ENCODE measurements at regions not wholly inside any gene's neighbourhood (a gene's known extent, or its start where the extent isn't known, plus 50 kb on each side); places are given as distances from the start of the nearest gene placed in this dataset.

DNA sequence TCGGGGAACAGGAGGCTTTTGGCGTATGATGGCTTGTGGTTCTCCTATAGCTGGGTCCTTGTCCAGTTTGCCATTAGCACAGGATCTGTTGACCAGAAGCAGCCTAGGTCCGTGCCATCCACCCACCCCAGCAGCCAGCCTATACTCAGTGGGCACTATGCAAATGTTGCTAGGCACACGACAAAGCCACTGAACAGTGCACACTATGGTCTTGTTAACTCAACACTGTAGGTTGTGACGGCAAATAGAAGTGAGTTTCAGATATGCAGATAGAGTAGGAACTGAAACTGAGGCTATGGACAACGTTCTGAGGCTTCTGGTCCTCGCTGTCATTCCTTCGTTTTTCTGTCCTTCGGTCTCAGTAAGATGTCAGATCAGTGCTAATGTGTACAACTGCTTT, 541.3 kb upstream of the TENM3 start:
- intact Hi-C loops (cut with DNase I) = no loop called here
- DNase-seq (no peak), ATAC-seq (ENCODE audit: poor library complexity) (no peak)

DNA sequence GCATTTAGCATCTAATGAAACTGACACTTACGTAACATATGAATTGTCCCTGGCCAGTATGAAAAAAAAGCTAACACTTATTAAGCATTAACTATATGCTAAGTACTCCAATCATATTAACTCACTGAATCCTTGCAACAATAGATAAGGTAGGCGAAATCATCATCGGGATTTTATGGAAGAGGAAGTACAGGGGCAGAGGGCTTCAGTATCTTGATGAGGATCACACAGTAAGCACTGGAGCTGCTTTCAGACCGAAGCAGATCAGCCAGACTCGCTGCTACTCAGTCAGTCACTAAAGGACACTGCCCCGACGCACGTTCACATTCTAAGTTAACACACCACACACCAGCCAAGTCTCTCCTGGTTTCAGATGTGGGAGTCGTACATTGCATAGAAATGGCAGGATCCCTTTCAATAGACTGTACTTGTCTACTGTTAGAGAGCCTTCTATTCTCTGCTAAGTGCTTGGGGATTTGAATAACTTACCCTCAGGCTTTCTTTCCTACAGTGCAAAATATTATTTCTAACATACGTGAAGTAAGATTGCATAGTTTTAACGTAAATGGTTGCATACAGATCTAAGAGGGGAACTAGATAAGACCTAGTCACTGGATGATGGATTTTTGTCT, 540.2 kb upstream of the TENM3 start:
- DNase-seq = no peak
- intact Hi-C loops (cut with DNase I) = no loop called here
- ATAC-seq (ENCODE audit: poor library complexity) = no peak

DNA sequence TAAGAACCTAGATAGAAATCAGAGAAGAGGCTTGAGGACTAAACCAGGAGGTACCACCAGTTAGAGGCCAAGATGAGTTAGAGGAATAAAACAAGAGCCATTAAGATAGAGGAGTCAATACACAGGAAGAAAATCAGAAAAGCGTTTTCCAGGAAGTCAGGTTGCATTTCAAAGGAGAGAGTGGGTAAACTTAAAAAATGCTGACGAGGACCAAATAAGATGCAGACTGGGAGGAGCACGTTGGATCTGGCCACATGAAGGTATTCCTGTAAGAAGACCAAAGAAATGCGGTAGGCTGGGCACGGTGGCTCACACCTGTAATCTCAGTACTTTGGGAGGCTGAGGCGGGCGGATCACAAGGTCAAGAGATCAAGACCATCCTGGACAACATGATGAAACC, 533.1 kb upstream of the TENM3 start:
- ATAC-seq (ENCODE audit: poor library complexity) = no peak
- no peak for DNase-seq
- intact Hi-C loops (cut with DNase I) = no loop called here

DNA sequence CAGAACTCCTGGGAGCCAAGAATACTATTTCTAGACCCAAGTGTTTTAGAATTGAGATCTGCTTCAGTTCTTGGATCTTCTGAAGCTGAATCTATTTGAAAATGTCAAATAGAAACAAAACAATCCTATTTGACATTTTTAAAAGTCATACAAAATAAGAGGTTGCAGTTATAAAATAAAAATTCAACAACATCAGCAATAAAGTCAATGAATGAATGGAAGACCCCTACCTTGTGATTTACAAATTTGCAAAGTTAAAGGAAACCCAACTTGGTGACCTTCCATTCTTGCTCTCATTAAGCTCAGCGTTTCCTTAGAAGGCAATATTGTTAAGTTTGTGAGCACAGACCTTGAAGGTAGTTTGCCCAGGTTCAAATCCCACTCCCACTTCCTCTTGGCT, 531.8 kb upstream of the TENM3 start:
- intact Hi-C loops (cut with DNase I) = no loop called here
- ATAC-seq (ENCODE audit: poor library complexity) (no peak), DNase-seq (no peak)

DNA sequence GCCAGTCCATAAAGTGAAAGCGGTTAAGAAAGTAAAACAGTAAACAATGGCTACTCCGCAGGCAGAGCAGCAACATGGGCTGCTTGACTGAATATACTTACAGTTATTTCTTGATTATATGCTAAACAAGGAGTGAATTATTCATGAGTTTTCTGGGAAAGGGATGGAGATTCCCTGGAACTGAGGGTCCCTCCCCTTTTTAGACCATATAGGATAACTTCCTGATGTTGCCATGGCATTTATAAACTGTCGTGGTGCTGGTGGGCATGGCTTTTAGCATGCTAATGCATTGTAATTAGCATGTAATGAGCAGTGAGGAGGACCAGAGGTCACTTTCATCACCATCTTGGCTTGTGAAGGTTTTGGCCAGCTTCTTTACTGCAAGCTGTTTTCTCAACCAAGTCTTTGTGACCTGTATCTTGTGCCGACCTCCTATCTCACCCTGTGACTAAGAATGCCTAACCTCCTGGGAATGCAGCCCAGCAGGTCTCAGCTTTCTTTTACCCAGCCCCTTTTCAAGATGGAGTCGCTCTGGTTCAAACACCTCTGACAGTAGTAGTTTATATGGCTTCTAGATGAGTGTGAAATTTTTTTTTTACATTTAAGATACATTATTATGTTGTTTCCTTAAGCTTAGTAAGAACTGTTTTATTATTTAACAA, 514.8 kb upstream of the TENM3 start:
- no peak for ATAC-seq (ENCODE audit: poor library complexity)
- intact Hi-C loops (cut with DNase I) = no loop called here

DNA sequence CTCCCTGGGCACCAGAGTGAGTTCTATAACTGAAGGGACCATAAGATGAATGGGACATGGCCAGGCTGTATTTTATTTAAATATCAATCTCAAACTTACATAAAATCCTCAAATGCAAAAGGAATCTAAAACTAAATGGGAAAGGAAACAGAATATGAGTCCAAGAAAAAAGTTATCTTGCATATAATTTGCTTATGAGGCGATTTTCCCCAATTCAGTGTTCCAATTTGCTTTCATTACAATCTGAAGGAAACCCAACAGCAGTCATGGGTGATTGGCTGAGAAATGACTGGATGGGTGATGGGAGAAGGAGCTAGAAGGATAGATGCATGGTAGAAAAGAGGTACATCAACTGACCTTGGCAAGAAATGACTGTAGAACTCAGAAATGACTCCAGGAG, 511.3 kb upstream of the TENM3 start:
- intact Hi-C loops (cut with DNase I) = no loop called here
- ATAC-seq (ENCODE audit: poor library complexity) = no peak
- DNase-seq = no peak

More for the DNA sequence above, 514.8 kb upstream of the TENM3 start:
- no peak for DNase-seq

DNA sequence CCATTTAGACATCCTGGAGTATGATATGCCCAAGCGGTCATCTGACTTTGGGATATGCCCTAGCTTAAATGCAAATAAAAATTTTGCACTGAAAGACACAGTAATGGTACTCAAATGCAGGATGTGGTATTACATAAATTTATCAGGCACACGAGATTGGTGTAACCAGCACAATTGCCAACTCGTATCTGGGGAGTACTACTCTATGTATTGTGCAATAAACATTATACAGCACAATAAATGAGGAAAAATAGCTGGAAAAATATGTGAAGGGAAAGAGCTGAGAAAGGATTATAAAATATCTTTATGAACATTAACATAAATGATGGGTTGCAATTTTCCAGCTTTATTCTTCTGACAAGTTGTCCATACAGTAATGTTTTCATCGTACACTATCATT, 505.5 kb upstream of the TENM3 start:
- no peak for ATAC-seq (ENCODE audit: poor library complexity)
- DNase-seq = no peak
- intact Hi-C loops (cut with DNase I) = no loop called here

DNA sequence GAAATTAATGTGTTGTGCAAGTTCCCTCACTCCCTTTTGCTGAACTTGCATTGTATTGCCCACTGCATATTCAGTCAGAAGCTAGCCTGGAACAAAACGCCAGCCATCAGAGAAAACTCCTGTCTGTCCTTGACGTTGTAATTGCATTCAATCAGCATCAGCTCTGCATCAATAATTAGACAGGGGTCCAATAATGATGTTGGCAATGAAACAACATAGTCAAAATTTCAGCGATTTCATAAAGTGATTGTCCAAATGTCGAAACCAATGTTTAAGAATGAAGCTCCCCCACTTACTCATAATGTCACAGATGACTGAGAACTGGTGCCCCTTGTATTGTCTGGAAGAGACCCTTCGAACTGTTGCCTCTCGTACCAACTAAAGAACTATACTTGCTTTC, 504.2 kb upstream of the TENM3 start:
- DNase-seq (no peak), ATAC-seq (ENCODE audit: poor library complexity) (no peak)
- intact Hi-C loops (cut with DNase I) = no loop called here

DNA sequence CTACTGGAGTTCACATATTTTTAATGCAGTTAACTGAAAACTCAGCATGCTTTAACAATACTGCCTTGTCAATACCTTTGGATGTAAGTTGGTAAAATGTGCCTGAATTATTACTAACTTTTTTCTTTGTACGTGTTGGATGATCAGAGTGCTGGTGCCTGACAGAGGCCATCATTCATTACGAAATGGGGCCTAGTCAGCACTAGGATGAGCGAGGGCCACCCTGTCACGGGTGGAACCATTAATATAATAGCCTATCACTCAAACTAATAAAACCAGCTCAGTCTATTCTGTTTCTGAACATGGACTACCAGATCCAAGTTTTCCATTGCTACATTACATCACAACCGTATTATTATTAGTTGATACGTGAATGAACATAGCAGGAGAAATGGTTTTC, 501.7 kb upstream of the TENM3 start:
- ATAC-seq (ENCODE audit: poor library complexity) (no peak), DNase-seq (no peak)
- intact Hi-C loops (cut with DNase I) = no loop called here

DNA sequence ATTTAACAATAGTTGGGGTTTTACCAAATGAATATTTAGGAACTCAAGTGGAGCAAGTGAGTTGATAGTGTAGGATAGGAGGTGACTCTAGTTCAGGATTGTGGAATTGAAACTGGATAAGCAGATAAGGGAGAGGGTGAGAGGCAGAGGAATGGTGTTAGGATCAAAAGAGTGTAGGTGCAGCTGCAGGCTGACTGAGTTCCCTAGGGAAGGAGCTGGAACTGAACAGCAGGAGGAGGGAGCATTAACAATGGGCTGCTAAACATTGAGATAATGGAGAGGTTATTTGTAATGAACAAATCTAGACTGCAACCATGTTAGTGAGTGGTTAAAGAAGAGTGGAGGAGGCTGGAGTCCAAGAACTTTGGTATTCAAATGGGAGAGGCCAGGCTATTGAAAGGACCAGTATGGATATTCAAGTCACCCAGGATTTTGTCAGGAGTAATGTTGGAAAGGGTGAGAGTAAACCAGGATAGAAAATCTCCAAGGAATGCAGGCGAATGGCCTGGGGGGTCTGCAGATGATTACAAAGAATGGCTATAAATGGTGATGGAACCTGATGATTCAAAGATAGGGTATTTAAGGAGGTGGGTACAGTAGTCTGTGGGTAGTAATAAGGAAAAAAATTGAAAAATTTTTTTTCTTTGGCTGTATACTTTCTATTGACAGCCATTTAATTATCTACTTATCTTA, 497.1 kb upstream of the TENM3 start:
- intact Hi-C loops (cut with DNase I) = no loop called here
- no peak for ATAC-seq (ENCODE audit: poor library complexity)
- DNase-seq = no peak

DNA sequence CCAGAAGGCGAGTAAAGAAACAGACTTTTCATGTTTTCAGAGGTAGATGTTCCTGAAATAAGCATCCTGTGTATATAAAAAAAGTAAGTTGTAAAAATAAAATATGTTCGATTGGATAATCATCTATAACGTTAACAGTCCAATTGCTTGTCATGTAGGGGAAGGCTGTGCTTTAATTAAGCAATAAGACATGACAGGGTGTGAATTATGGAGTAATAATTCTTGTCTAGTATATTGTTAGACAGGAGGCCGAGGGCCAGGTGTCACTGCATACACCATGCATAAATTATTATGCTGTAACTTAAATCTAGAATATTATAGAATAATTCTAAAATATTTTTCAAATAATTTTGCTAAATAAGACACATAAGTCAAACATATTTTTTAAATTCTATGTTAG, 494.6 kb upstream of the TENM3 start:
- ATAC-seq (ENCODE audit: poor library complexity) (no peak), DNase-seq (no peak)
- intact Hi-C loops (cut with DNase I) = no loop called here

DNA sequence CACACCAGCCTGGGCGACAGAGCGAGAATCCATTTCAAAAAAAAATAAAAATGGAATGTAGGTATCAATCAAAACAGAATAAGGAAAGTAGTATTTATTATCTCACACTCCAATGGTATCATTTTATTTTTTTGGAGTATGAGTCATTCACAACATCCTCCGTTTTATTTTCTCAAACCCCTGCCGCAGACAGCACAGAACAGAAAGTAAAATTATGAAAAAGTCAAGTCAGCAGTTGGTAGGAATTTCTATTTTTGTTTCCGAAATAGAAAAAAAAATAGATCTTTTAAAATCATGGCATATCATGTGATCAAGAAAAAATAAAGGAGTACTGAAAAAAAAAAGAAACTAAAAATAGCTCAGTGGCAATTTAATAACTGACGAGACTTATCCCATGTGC, 490.7 kb upstream of the TENM3 start:
- DNase-seq (no peak), ATAC-seq (ENCODE audit: poor library complexity) (no peak)
- intact Hi-C loops (cut with DNase I) = no loop called here

DNA sequence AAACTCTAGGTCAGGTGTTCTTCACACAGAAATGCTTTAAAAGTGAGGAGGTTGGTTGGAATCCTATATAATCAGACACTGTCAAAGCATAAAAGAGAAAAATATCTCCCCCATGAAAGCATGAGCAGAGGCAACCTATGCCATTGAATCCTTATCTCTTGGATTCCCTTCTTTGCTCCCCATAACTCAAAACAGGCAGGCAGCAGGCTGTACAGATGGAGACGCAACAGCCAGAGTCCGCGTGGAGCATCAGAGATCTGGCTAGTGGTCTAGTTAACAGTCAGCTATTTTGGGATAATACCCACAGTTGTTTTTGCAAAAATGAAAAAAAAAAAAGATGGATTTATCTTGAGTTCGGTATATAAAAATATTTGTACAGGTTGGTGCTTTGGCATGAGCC, 490.0 kb upstream of the TENM3 start:
- intact Hi-C loops (cut with DNase I) = no loop called here
- no peak for ATAC-seq (ENCODE audit: poor library complexity)
- no peak for DNase-seq

DNA sequence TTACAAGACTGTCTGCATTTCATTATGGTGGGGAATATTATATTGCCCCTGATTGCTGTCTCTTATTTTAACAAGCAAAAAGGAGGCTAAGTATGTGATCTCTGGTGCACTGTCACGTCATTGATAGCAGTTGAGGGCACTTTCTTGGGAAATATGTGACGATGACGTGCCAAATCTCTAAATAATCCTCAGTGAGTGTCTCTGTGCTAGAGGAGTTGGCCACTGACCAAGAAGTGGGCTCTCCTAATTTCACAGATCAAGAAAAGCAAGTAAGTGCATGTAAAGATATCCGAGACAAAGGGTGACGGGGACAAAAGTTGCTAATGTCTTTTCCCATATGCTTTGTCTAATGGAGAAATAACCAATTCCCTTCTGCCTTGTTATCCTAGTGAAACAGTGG, 487.4 kb upstream of the TENM3 start:
- DNase-seq (no peak), ATAC-seq (ENCODE audit: poor library complexity) (no peak)
- intact Hi-C loops (cut with DNase I) = no loop called here

DNA sequence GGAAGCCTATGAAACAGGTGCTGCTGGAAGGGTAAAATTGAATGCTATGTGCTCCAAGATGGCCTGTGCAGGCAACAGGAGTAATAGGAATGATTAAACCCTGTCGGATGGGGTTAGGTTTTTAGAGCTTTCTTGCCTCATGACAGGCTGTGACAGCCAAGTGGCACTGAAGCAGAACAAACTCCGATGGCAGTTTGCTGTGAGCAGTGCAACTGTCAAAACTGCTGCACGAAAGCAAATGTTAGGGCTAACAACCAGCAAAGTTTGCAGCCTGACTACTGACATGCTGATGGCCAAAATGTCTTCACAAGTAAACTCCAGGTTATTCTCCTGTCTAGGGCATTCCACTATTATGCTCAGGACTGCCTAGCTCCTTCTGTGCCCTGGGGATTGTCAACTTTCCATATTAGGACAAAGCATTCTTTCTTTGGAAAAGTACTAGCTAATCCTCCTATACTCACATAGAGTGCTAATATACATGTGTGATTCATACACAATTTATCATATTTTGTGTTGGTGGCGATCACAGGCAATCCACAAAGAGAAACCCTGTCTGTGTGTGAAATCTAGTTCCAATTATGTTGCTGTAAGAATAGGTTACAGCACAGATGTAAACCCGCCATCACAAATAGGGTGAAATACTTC, 486.6 kb upstream of the TENM3 start:
- no peak for ATAC-seq (ENCODE audit: poor library complexity)
- intact Hi-C loops (cut with DNase I) = no loop called here

DNA sequence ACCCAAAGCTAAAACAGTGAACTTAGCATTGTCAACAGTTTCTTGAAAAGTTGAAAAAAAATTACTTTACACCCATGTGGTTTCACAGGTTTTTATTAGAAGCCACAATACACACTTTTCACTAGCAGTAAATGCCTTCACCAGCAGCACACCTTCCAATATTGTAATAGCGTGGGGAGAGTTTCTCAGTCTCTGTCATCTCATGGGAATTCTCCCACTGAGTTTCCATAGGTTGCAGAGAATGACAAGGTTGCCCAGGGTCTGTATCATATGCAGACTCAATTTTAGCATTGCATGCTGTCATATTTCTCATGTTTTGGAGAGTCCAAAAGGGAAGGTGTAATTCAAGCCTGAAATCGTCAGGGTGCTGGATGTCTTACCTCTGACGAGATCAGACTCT, 486.1 kb upstream of the TENM3 start:
- DNase-seq = no peak
- ATAC-seq (ENCODE audit: poor library complexity) = no peak
- intact Hi-C loops (cut with DNase I) = no loop called here

More for the DNA sequence above, 486.6 kb upstream of the TENM3 start:
- DNase-seq = no peak

DNA sequence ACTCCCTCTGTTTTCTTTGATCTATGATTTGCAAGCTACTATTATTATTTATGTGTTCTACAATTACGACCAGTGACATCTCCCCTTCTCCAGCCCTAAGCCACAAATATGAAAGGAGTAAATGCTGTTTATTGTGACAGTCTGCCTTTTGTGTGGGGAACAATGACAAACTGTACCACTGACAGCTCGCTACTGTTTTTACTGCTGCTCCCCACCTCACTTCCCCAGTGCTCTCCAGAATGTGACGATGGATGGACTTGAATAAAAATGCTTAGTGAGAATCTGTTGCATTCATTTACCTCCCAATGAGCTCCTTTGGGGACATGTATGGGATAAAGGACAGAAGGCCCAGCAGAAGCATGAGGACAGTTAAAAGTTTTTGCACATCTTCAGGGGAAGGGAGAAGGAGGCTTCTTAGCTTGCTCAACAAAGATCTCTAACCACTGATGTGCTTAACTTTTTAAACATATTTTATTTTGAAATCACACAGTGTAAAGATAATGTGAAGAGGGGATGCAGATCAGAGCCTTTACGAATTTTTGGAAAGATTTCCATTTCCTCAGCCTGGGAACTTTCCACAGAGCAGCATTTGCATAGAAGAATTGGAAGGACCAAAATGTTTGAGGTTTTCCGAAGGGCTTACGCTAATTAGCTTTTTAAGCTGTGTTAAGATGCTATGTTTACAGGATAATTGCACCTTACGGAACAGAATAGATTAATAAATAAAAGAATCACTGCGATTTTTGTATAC, 485.1 kb upstream of the TENM3 start:
- ATAC-seq (ENCODE audit: poor library complexity) (no peak), DNase-seq (no peak)
- intact Hi-C loops (cut with DNase I) = no loop called here

DNA sequence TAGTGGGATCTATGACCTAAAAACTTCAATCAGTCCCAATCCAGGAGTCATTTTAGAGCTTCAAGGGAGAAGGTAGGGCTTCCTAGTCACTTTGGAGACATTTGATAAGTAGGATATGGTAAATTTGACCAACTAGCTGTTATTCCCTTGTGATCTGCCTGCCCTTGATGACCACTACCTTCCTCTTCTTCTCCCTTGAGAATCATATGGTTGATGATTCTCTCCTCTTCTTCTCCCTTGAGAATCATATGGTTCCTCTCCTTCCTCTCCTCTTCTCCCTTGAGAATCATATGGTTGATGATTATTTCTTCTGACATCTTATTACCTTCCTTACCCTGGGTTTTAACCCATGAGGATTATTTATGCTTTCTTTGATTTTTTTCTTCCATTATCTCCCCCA, 482.6 kb upstream of the TENM3 start:
- ATAC-seq (ENCODE audit: poor library complexity) (no peak), DNase-seq (no peak)
- intact Hi-C loops (cut with DNase I) = no loop called here

DNA sequence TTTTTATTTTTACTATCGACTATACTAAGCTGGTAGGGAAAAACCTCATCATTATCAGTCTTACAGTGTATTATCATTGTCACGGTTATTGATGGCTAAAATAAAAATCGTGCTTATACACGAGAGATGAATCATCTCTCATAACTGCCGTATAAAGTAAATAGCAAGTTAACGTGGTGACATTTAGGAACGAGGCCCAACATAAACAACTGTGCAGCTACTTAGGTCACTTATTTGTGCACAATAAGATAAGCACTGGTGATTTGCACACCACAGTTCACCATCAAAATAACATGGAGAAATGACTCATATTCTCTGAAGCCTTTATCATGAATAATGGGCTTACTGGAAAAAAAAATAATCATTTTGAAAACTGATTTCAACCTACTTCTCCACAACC, 482.0 kb upstream of the TENM3 start:
- no peak for DNase-seq
- intact Hi-C loops (cut with DNase I) = no loop called here
- no peak for ATAC-seq (ENCODE audit: poor library complexity)

All from Right ventricle myocardium superior (tissue), 1 donor.